ENCODE measurements at regions not wholly inside any gene's neighbourhood (a gene's known extent, or its start where the extent isn't known, plus 50 kb on each side); places are given as distances from the start of the nearest gene placed in this dataset.

DNA sequence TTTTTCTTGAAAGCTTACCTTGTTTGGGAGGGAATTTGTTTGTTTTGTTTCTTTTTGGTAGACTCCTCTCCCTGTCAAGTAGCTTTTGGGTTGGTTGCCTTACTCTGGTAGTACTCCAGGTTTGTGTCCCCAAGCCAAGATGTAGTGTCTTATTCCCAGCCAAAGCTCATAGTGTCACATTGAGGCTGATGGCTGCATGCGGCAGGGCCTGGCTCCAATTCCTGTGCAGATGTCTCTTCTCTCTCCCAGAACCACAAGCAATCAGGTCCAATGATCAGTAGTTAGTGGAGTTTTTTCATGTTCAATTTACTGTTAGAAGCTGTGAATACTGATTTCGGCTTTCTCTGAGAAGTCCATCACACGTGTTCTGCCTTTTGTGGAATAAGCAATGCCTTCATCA is 221.1 kb upstream of the THBS1 start:
- Histone ChIP-seq H3K9me1 (replicated peaks; ENCODE audit: control insufficient read depth, extremely low read depth, insufficient read depth, low read length) (no peaks in the 10 kb centered on the region), H3K9ac (replicated peaks; ENCODE audit: extremely low read depth, insufficient read depth, low read length) (peak overlapping the region; percentile 29), H3K79me2 (ENCODE audit: control insufficient read depth, insufficient read depth, low read length) (peaks cover 2% of the 10 kb centered on the region), H3K4me2 (ENCODE audit: insufficient read depth, low read length) (no peak overlapping the region), H2AFZ (ENCODE audit: low read depth, low read length) (no peak overlapping the region), H3K4me1 (ENCODE audit: control insufficient read depth, extremely low read depth, insufficient read depth, low read length) (peaks cover 75% of the 10 kb centered on the region), H4K20me1 (replicated peaks; ENCODE audit: control insufficient read depth, extremely low read depth, insufficient read depth, low read length) (no peaks in the 10 kb centered on the region), H3K27me3 (ENCODE audit: control insufficient read depth in 2 of 2, insufficient read depth in 2 of 2, low read length in 2 of 2) (no peaks in the 10 kb centered on the region), H3K9me3 (replicated peaks; ENCODE audit: control insufficient read depth, insufficient read depth, low read length) (no peaks in the 10 kb centered on the region), H3K4me3 (replicated peaks in 1 of 3; ENCODE audit: insufficient read depth in 1 of 3, low read depth in 1 of 3, low read length in 3 of 3) (no peak overlapping the region), H3K36me3 (ENCODE audit: control insufficient read depth in 2 of 2, extremely low read depth in 1 of 2, insufficient read depth in 2 of 2, low read length in 2 of 2) (no peaks in the 10 kb centered on the region), H3K27ac (ENCODE audit: insufficient read depth, low read depth, low read length) (peak overlapping the region; percentile 100)
- no TSS peak for BruUV-seq (replicated peaks)
- dilution Hi-C loops (cut with MboI; ENCODE audit: extremely low pct_ligation_motif_present, low sequenced_read_pairs) = loop anchor here (25.0 kb wide), 1 partner anchor 172 kb away; no protein-coding TSS in a partner anchor
- CTCF ChIA-PET = interaction anchor here (1.5 to 4.0 kb wide), 4 partner anchors 98 to 660 kb away, joined by 3 to 18 read pairs (median 6); partner anchors contain the start of gene THBS1
- TF ChIP-seq, protein P1, sequence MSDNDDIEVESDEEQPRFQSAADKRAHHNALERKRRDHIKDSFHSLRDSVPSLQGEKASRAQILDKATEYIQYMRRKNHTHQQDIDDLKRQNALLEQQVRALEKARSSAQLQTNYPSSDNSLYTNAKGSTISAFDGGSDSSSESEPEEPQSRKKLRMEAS (IDR thresholded peaks at IDR 0.05; ENCODE audit: insufficient read depth, insufficient read length) = no peak
- no peak for TF ChIP-seq EZH2 (IDR thresholded peaks at IDR 0.05; ENCODE audit: borderline replicate concordance, low read depth, low read length, severe bottlenecking)
- no peak for TF ChIP-seq GATA2 (IDR thresholded peaks at IDR 0.05; ENCODE audit: insufficient read depth, insufficient read length, low read depth, low read length)
- TF ChIP-seq, protein P2, sequence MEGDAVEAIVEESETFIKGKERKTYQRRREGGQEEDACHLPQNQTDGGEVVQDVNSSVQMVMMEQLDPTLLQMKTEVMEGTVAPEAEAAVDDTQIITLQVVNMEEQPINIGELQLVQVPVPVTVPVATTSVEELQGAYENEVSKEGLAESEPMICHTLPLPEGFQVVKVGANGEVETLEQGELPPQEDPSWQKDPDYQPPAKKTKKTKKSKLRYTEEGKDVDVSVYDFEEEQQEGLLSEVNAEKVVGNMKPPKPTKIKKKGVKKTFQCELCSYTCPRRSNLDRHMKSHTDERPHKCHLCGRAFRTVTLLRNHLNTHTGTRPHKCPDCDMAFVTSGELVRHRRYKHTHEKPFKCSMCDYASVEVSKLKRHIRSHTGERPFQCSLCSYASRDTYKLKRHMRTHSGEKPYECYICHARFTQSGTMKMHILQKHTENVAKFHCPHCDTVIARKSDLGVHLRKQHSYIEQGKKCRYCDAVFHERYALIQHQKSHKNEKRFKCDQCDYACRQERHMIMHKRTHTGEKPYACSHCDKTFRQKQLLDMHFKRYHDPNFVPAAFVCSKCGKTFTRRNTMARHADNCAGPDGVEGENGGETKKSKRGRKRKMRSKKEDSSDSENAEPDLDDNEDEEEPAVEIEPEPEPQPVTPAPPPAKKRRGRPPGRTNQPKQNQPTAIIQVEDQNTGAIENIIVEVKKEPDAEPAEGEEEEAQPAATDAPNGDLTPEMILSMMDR (IDR thresholded peaks at IDR 0.05; ENCODE audit: extremely low read depth in 1 of 2, insufficient read depth in 1 of 2, low read depth in 1 of 2, low read length in 2 of 2) = no peak
- no peak for TF ChIP-seq MYC (IDR thresholded peaks at IDR 0.05; ENCODE audit: low read depth, low read length)
- TF ChIP-seq JUN (IDR thresholded peaks at IDR 0.05; ENCODE audit: borderline replicate concordance, insufficient read depth, insufficient read length, low read depth) = no peak
- TF ChIP-seq POLR2AphosphoS5 (IDR thresholded peaks at IDR 0.05; ENCODE audit: insufficient read depth, low read depth, low read length) = no peak
- TF ChIP-seq FOS (IDR thresholded peaks at IDR 0.05; ENCODE audit: borderline replicate concordance, insufficient read depth, low read length) = no peak
- no peak for TF ChIP-seq POLR2A (IDR thresholded peaks at IDR 0.05; ENCODE audit: low read depth, low read length)
- DNase-seq (ENCODE audit: low read depth, low spot score) (peak; percentile 32), FAIRE-seq (no peak)
- POLR2A ChIA-PET = interaction anchor here (0.6 to 1.2 kb wide), 2 partner anchors 98 to 221 kb away, joined by 3 to 5 read pairs; partner anchors contain the start of gene THBS1
- intact Hi-C loops (cut with micrococcal nuclease) = no loop called here

Data from endothelial cell of umbilical vein (primary cell).